ENCODE measurements at regions not wholly inside any gene's neighbourhood (a gene's known extent, or its start where the extent isn't known, plus 50 kb on each side); places are given as distances from the start of the nearest gene placed in this dataset.

DNA sequence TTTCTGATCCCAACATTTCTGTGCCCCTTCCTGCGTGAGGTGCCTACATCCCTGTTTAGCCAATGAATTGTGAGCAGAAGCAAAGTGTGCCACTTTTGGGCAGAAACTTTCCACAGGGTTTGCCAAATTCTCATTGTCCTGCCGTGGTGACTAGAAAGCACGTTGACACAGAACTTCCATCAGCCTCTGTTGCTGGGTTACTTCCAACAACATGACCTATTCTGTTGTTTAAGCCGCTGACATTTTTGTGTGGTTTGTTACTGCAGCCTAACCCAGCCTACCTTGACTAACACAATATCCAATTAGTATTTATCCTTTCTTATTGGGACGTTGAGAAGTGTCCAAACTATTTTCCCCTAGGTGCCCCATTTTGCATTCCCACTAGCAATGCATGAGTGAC is 136.8 kb downstream of the URB2 start:
- TF ChIP-seq, protein P1, sequence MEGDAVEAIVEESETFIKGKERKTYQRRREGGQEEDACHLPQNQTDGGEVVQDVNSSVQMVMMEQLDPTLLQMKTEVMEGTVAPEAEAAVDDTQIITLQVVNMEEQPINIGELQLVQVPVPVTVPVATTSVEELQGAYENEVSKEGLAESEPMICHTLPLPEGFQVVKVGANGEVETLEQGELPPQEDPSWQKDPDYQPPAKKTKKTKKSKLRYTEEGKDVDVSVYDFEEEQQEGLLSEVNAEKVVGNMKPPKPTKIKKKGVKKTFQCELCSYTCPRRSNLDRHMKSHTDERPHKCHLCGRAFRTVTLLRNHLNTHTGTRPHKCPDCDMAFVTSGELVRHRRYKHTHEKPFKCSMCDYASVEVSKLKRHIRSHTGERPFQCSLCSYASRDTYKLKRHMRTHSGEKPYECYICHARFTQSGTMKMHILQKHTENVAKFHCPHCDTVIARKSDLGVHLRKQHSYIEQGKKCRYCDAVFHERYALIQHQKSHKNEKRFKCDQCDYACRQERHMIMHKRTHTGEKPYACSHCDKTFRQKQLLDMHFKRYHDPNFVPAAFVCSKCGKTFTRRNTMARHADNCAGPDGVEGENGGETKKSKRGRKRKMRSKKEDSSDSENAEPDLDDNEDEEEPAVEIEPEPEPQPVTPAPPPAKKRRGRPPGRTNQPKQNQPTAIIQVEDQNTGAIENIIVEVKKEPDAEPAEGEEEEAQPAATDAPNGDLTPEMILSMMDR (IDR thresholded peaks at IDR 0.05): no peak
- no peak for TF ChIP-seq POLR2A (IDR thresholded peaks at IDR 0.05)

Data from Peyer's patch (tissue), 4 donors.